NCI-H1436 (cell line): ENCODE measurements at regions not wholly inside any gene's neighbourhood (a gene's known extent, or its start where the extent isn't known, plus 50 kb on each side); places are given as distances from the start of the nearest gene placed in this dataset.

ENCODE experiments used
- DNase-seq: peaks from one replicate; lab custom pipeline; 2025; lab: John Stamatoyannopoulos, UW

GRCh38 chr5:88364991-88365390 is 96.3 kb upstream of the TMEM161B start:
- DNase-seq = no peak

DNA sequence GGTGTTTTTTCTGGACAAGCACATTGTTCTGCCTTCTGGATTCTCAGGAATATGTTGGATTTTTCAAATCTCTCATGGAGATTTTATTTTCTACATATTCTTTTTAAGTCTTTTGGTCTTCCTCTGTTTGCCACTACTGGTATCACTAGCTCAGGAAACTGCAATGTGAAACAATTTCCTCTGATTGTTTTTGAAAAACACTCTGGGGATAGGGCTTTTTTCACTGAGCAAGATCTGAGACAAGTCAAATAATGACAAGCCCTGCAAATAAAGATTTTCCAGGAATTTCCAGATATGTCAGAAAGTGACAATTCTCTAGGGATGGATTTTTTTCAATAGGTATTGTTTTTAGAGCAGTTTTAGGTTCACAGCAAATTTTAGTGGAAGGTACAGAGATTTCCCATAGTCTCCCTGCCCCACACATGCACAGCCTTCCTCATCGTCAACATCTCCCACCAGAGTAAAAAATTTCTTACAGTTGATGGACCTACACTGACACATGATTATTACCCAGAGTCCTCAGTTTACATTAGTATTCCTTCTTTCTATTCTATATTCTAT is 86.9 kb upstream of the TMEM161B start:
- no peak for DNase-seq

GRCh38 chr5:88325868-88326267 is 57.2 kb upstream of the TMEM161B start:
- DNase-seq = no peak

- DNase-seq = no peak
These were observed 54.1 kb upstream of the TMEM161B start for GRCh38 chr5:88322785-88323184.
